Endodermal cell (in vitro differentiated cells): ENCODE measurements at regions not wholly inside any gene's neighbourhood (a gene's known extent, or its start where the extent isn't known, plus 50 kb on each side); places are given as distances from the start of the nearest gene placed in this dataset.

Experiments used
- DNase-seq: peaks from one replicate; pipeline ENCODE4 v3.0.0-alpha.2; 2017
- H3K27ac ChIP-seq: 2 replicates; pipeline ENCODE4 v1.5.1; 2013; ENCODE audit warnings: mild to moderate bottlenecking, low read depth, low read length, moderate library complexity
- H3K27me3 ChIP-seq: 2 replicates; pipeline ENCODE4 v1.6.1; 2013; ENCODE audit warnings: mild to moderate bottlenecking, low read length, moderate library complexity; ENCODE audit not compliant: insufficient read depth, control insufficient read depth, poor library complexity, severe bottlenecking
- H3K36me3 ChIP-seq: 2 replicates; pipeline ENCODE4 v1.7.0; 2013; ENCODE audit warnings: mild to moderate bottlenecking, low read length, moderate library complexity; ENCODE audit not compliant: control insufficient read depth, insufficient read depth
- H3K4me1 ChIP-seq: one replicate; pipeline ENCODE4 v1.7.0; 2013; ENCODE audit warnings: low read length; ENCODE audit not compliant: control insufficient read depth, insufficient read depth
- H3K4me3 ChIP-seq: 2 replicates; pipeline ENCODE4 v1.5.1; 2013; ENCODE audit warnings: mild to moderate bottlenecking, low read length, moderate library complexity
- H3K9ac ChIP-seq: 2 replicates; pipeline ENCODE4 v1.6.1; 2013; ENCODE audit warnings: mild to moderate bottlenecking, low read length, moderate library complexity; ENCODE audit not compliant: poor library complexity, severe bottlenecking; ENCODE audit errors: extremely low read depth
- H3K9me3 ChIP-seq: 2 replicates; pipeline ENCODE4 v1.6.1; 2013; ENCODE audit warnings: mild to moderate bottlenecking, low read length, moderate library complexity; ENCODE audit not compliant: control insufficient read depth
- H3K27ac Mint-ChIP-seq: 2 replicates; pipeline ENCODE4 v1.8.0; 2020; ENCODE audit warnings: mixed read lengths
- H3K27me3 Mint-ChIP-seq: 2 replicates; pipeline ENCODE4 v1.8.0; 2021; ENCODE audit warnings: mild to moderate bottlenecking, mixed read lengths; ENCODE audit not compliant: insufficient read depth
- H3K36me3 Mint-ChIP-seq: 2 replicates; pipeline ENCODE4 v1.8.0; 2020; ENCODE audit warnings: low read depth, mixed read lengths
- H3K4me1 Mint-ChIP-seq: 2 replicates; pipeline ENCODE4 v1.8.0; 2020; ENCODE audit warnings: mixed read lengths
- H3K4me3 Mint-ChIP-seq: 2 replicates; pipeline ENCODE4 v1.8.0; 2020; ENCODE audit warnings: mild to moderate bottlenecking, moderate library complexity, mixed read lengths
- H3K9me3 Mint-ChIP-seq: 2 replicates; pipeline ENCODE4 v1.8.0; 2020; ENCODE audit warnings: mild to moderate bottlenecking, mixed read lengths
- CTCF ChIP-seq: fragments of 200-600 bp; sonication (generic); conservative IDR thresholded peaks from 2 replicates; pipeline ENCODE4 v1.5.0; 2021; ENCODE audit warnings: antibody characterized with exemption, mild to moderate bottlenecking
- WGBS, 2 experiments: methylation state at CpG; one replicate each; pipeline versions ENCODE4 v1.1.5 to v1.1.7; 2013; ENCODE audit warnings: missing lambda C conversion rate in 2 of 2, mixed read lengths in 1 of 2; ENCODE audit not compliant: insufficient coverage in 1 of 2, insufficient read length in 1 of 2; 5-methylcytosine and 5-hydroxymethylcytosine counted together

GRCh38 chr6:170006071-170006899 is 254.9 kb downstream of the ERMARD start:
- H3K4me1 Mint-ChIP-seq: peaks cover 35% of the 10 kb centered on the region
- H3K36me3 Mint-ChIP-seq: peaks cover 19% of the 10 kb centered on the region
- Histone ChIP-seq H3K27ac (peak overlapping the region; percentile 85), H3K4me3 (no peak overlapping the region), H3K27me3 (no peaks in the 10 kb centered on the region), H3K36me3 (no peaks in the 10 kb centered on the region), H3K9me3 (peaks cover 45% of the 10 kb centered on the region), H3K9ac (no peak overlapping the region), H3K4me1 (peaks cover 12% of the 10 kb centered on the region)
- no peaks in the 10 kb centered on the region for H3K27me3 Mint-ChIP-seq
- H3K27ac Mint-ChIP-seq: peak overlapping the region; percentile 95
- TF ChIP-seq CTCF: no peak
- H3K4me3 Mint-ChIP-seq: peak overlapping the region; percentile 47
- 83 to 97% methylated on average over 5 to 7 of the region's 7 CpGs for WGBS, 2 experiments
- H3K9me3 Mint-ChIP-seq: peaks cover 50% of the 10 kb centered on the region
- no peak for DNase-seq

GRCh38 chr6:170005665-170006064 is 254.2 kb downstream of the ERMARD start:
- H3K4me3 Mint-ChIP-seq: no peak overlapping the region
- H3K36me3 Mint-ChIP-seq: peaks cover 23% of the 10 kb centered on the region

GRCh38 chr6:170004585-170005210 is 253.3 kb downstream of the ERMARD start:
- H3K9me3 ChIP-seq: peaks cover 46% of the 10 kb centered on the region
- no peak overlapping the region for H3K27ac Mint-ChIP-seq
- no peak for DNase-seq

More at GRCh38 chr6:170005665-170006064, 254.2 kb downstream of the ERMARD start:
- H3K4me1 Mint-ChIP-seq: peaks cover 29% of the 10 kb centered on the region
- no peaks in the 10 kb centered on the region for H3K27me3 Mint-ChIP-seq
- no peaks in the 10 kb centered on the region for H3K27me3 ChIP-seq
- H3K36me3 ChIP-seq: no peaks in the 10 kb centered on the region
- peaks cover 56% of the 10 kb centered on the region for H3K9me3 Mint-ChIP-seq
- H3K4me3 ChIP-seq: no peak overlapping the region
- no peak for TF ChIP-seq CTCF
- DNase-seq: no peak
- no peak overlapping the region for H3K27ac Mint-ChIP-seq
- peaks cover 12% of the 10 kb centered on the region for H3K4me1 ChIP-seq
- peaks cover 46% of the 10 kb centered on the region for H3K9me3 ChIP-seq
- no peak overlapping the region for H3K27ac ChIP-seq
- H3K9ac ChIP-seq: no peak overlapping the region

More at GRCh38 chr6:170004585-170005210, 253.3 kb downstream of the ERMARD start:
- no peaks in the 10 kb centered on the region for H3K36me3 ChIP-seq
- H3K4me3 ChIP-seq: peak overlapping the region; percentile 29
- H3K9ac ChIP-seq: no peak overlapping the region
- H3K4me1 ChIP-seq: peaks cover 12% of the 10 kb centered on the region
- TF ChIP-seq CTCF: no peak
- no peak overlapping the region for H3K4me3 Mint-ChIP-seq
- H3K27me3 ChIP-seq: no peaks in the 10 kb centered on the region
- H3K4me1 Mint-ChIP-seq: peaks cover 28% of the 10 kb centered on the region
- H3K27ac ChIP-seq: no peak overlapping the region
- WGBS, 2 experiments: 74 to 95% methylated on average over 3 to 5 of the region's 5 CpGs
- peaks cover 24% of the 10 kb centered on the region for H3K36me3 Mint-ChIP-seq
- no peaks in the 10 kb centered on the region for H3K27me3 Mint-ChIP-seq
- H3K9me3 Mint-ChIP-seq: peaks cover 65% of the 10 kb centered on the region
